SKM-1 treated with dmso at 0.1 percent for 144 hours (cell line): ENCODE measurements at regions not wholly inside any gene's neighbourhood (a gene's known extent, or its start where the extent isn't known, plus 50 kb on each side); places are given as distances from the start of the nearest gene placed in this dataset.

ENCODE experiments used
- DNase-seq: peaks from one replicate; lab custom pipeline; 2025; ENCODE audit not compliant: unreplicated experiment; lab: John Stamatoyannopoulos, UW

DNA sequence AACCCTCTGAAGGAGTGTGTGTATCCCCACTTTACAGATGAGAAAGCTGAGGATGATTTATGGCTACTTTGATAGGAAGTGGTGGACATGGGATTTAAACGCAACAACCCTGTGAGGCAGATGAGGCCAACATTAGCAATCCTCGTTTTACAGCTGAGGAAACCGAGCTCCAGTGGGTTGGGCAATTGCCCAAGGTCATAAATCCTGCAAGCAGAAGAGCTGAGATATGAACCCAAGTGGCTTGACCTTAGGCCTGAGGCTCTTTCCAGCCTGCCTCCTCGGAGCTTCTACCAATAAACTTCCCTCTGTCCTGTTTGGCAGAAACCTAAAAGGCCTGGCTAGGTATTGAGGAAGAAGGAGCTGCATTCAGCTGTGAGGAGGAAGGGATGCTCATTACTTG, 185.5 kb upstream of the RBPJ start:
- peak; percentile 71 for DNase-seq

DNA sequence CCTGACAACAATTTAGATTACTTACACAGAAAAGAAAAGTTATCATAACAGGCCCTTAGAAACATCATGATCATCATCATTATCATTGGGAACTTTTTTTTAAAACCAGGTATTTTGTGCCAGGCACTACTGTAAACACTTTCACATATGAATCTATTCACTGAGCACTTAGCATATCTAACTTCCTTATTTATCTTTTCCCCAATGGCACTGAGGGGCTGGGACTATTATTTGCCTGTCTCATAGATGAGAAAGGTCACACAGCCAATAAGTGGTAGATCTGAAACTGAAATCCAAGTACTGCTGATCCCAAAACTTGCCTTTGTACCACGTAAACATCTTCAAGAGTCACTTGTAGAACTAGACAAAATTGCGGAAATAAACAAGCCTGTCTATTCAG, 184.2 kb upstream of the RBPJ start:
- no peak for DNase-seq

DNA sequence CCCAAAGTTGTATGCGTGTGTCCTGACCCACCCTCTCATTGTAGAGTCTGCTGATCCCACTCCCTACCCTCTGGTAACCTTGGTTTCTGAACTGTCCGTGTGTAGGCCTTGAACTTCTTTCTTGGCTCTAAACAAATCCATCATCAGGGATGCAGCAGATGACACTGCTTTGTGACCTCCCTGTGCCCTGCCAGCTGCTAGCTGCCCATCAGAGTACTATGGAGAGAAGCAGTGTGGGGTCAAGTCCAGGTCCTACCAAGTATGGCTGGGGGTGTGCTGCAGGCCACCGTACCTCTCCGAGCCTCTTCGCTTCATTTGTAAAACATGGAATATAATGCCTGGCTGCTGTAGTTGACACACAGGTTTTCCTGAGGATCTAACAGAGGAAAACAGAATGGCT, 183.5 kb upstream of the RBPJ start:
- no peak for DNase-seq

DNA sequence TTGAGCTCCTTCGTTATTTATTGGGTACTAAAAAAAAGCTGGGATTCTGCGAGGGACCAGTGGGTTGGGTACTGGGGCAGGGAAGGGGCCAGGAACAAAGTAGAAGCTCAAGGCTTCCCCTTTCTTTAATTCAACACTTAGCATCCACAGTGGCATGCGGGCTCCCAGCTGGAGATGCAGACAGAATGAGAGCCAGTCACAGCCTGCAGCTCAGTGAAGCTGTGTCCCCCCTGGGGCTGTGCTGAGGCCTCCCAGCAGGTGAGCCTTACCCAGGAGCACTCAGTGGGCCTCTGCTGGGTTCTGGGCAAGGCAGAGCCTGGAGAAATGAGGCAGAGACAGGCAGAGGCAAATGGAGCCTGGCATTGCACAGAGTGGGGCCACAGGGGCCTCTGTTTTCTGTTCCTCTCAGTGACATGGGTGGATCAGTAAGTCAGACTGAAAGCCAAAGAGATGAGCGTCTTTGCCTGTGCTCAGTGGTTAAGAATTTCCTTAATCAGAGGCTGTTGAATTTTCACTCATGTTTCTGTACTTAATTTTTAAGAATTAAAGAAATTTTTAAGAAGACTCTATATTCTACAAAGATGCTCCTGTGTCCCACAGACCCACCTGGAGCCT, 181.4 kb upstream of the RBPJ start:
- DNase-seq, result no peak

DNA sequence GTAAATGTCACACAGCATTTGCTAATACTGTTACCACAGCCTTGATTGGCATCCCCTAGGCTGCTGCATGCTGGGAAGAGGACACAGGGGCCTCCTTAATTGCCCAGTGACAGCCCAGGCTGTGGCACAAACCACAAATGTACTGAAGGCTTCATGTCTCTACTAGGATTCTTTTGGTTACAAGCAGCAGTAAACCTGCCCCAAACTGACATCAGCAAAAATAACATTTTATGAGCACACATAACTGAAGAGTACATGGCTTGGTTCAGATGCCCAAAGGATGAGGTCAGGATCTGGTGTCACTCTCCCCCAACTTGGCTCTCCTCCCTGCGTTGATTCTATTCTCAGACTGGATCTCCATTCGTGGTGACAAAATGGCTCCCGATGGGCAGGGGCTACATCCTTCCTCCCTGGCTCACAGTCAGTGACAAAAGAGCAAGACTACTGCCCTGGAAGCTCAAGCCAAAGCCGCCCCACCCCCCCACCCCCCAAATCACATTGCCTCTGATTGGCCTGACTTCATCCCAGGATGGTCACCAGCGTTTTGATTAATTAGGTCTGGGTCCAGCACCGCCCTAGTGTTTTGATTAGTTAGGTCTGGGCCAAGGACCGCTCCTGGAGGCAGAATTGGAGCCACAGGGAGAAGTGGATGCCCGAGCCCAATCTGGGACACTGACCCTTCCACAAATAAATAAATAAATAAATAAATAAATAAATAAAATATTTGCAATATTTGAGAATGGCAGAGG, 180.5 kb upstream of the RBPJ start:
- DNase-seq, result no peak

DNA sequence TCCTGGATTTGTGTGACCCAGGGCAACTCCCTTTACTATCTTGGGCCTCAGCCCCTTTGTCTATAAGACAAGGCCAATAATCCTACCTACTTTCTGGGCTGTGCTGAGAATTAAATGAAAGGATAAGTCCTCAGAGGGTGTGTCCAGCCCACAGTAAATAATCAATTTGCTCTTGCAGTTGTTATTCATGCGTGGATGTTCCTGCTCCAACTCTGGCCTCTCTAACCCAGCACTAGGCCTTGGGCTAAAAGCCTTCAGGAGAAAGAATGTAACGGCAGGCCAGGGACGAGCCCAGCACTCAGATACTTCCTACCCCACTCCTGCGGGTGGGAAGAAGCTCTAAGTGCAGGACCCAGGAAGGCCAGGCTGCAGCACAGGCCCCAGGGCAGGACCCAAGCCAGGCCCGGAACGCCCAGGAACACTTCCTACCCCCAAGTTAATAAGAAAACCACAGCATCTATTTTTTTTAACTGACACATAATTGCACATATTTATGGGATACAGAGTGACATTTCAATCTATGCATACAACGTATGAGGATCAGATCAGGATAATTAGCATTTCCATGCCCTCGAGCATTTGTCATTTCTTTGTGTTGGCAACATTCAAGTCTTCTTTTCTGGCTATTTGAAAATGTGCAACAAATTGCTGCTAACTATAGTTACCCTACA, 179.6 kb upstream of the RBPJ start:
- no peak for DNase-seq

DNA sequence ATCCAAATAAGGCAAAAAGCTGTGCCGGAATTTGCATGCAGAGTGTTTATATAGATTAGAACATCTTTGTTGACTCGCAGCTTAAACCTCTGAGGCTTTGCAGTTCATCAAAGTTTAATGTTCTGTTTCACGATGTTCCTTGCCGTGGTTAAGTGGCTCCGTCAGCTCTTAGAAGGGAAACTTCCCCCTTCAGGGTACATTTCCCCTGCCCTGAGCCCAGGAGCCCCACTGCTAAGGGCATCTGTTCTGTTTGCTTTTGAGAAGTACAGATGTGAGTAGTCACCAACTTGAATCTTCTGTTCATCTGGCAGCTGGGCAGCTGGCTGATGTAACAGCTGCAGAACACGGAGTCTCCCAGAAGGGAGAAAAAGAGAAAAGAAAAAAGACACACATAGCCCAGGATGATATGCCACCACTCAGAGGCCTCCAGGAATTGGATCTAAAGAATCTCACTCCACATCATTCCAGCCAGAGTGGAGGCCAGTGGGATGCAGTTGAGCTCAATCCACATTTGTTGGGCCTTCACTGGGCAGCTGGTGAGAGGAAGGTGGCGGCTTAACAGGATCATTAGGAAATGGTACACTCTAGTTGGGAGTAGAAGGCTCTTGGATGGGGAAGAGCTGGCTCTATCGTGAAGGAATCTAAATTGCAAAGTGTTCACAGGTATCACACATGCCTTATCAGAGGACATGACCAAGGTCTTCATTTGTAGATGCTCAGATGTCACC, 178.7 kb upstream of the RBPJ start:
- DNase-seq, result peak; percentile 23

DNA sequence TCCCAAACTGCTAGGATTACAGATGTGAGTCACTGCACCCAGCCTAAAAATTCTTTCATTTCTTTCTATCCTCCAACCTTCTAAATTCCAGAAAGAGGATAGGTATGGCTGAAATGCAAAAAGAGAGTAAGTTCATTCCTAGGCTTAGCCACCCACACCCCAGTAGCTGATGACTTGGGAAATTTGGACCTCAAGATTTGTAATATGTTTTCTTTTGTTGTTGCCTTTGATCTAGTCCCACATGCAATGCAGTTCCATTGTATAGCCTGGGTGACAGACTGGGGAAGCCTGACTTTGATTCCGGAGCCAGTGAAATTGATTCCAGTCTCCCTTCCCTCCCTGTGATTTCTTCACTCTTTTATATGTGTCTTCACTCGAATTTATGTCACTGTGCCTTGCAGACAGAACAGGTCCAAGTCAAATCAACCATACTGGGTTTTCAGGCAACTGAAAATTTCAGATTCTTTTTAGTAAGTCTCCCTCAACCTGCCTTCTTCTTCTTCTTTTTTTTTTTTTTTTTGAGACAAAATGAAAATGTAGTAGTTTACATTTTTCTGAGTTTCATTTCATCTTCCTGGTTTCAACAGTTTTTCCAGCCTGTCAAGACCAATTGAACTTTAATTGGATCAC, 176.2 kb upstream of the RBPJ start:
- no peak for DNase-seq

DNA sequence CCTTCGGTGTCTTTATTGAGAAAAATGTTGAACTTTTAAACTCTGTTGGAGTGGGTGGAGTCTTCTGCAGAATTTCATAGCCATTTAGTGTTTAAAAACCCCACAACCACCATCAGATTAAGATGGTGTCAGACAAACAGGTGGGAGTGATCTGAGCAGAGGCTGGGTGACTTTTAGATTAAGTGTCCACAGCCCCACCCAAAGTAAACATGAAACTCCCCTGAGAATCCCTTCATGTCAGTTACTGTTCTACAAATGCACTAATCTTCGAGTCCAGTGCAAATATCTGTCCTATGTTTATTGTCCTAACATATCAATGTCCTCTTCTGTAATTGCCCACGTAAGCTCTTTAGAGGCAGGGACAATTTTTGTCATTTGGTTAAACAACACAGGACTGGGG, 175.6 kb upstream of the RBPJ start:
- no peak for DNase-seq

DNA sequence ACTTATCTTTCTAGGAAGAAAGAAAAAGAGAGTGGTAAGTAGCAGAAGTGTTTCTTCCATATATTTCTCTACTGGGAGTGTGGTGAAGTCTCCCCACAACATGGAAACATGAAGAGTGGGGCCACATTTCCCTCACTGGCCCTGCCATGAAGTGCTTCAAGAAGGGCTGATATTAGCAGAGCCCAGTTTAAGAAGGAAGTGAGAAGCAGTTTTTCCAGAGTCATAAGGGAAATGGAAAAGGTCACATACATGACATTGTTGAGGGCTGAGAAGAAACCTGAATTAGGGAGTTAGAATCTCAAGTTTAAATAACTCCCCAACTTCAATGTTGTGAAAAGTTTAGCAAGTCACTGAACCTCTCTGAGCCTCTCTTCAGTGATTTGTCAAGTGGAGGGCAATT, 171.9 kb upstream of the RBPJ start:
- DNase-seq, result no peak

DNA sequence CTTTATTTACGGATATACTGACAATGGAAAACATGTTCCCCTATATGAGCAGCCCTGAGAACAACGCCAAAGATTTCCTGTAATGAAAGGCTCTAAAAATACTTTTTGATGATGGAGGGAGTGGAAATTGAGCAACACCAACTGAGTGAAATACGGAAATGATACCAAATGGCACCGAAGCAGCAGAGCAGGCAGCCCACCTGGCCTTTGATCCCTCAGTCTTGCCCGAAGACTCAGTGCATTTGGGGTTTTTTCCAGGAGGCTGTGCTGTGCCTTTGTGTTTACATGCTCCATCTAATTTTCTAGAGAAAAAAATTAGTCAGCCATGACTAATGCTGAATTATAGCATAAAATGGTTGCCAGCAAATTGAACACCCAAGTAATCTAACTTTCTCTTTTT, 169.9 kb upstream of the RBPJ start:
- peak; percentile 56 for DNase-seq

DNA sequence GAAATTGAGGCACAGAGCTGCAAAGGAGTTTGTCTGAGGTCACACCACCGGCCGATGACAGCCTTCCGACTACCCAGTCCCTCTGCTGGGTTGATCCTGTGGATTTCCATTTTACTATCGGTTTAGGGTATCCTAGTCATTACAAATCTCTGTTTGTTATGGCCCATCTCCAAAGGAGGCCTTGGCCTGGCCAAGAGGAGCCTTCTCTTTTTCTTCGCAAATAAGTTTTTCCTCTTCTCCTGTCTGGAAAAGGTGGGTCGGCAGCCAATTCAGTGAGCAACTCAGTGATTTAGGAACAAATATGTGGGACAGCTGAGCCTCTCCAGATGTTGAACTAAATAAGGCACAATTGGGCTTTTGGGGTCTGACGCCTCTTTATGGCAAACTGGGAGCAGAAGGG, 169.2 kb upstream of the RBPJ start:
- DNase-seq, result no peak

DNA sequence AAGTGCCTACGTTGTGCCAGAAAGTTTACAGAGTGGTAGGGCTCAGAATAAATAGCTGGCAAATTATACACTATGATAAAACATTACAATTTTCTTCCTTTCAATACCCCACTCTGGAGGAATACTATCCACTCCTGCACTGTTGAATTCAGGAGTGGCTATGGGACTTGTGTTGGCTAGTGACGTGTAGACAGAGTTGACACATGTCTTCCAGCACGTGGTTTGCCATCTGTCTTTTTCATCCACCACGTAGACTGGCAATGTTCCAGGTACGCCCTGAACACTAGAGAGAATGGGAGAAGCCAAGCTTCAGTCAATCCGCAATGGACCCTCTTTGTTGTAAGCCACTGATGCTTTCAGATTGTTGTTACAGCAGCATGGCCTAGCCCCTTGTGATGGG, 168.8 kb upstream of the RBPJ start:
- no peak for DNase-seq

DNA sequence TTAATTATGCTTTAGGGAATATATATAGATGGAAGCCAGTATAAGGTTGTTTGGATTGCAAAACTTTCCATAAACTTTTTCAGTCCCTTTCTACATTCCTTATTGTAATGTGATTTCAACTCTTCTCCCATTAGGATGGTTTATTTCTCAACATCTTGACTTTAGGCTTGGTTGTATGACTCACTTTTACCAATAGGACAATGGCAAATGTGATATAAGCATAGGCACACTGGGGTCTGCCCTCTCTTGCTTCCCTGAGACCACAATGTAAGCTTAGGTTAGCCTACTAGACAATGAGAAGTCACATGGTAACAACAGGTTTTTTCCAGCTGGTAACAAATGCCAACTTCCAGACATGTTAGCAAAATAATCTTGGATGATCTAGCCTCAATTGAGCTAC, 163.3 kb upstream of the RBPJ start:
- no peak for DNase-seq

DNA sequence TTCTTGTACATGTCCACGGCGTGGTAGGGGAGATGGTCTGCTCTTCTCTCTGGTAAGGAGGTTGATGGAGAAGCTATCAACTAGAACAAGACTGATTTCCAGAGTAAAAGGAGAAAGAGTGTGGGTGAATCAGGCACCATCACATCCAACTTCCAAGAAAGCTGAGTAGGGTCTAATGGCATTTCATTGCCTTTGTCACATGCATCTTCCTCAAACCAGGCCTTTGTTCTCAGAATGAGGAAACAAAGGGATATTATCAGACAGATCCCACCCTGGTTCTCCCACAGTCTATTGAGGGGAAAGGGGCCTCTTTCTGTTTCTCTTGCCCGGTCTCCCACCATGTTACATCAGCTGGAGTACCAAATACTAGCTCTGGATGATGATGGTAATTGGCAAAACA, 160.2 kb upstream of the RBPJ start:
- no peak for DNase-seq

DNA sequence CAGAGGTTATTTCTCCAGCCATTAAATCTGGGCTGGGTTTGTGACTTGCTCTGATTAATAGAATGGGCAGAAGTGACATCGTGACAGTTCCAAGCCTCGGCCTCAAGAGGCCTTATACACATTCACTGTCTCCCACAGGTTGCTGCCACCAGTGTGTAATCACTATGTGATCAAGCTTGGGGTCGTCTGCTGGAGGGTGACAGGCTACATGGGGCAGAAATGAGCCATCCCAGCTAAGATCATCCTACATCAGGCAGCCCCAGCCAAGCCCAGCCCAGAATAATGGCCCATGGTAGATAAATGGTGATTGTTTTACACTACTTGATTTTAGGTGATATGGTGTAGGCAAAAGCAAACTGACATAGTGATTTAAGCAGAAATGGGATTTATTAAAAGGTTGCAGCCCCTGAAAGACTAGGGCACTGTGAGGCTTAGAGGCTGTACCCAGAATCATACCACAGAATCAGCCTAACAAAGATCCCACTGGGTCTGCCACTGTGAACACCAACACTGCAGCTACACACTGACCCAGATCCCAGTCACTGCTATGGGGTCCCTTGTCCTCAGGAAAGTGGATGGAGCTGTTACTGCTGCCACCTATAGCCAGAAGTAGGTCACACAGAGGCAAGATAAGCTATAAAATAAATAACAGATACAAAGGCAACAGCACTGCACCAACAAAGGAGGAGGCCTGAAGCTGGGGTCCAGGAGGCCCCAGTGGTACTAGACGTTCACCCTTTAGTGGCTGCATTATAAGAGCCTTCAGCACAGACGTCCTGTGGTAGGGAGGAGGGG, 159.6 kb upstream of the RBPJ start:
- DNase-seq, result no peak

DNA sequence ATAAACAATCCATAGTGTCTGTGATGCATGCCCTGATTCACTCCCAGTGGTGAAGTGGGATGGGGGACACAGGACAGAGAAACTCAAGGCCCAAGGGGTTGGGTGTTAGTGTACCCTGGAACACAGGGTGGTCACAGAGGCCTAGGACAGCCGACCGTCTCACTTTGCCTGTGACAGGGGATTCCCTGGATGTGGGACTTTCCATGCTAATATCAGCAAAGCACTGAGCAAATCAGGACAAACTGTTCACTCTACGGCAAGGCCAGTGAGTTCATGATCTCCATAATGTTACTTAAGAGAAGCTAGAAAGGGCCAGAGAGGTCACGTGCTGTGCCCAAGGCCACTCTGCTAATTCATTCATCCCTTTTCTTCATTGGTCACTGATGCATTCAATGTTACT, 158.7 kb upstream of the RBPJ start:
- no peak for DNase-seq

DNA sequence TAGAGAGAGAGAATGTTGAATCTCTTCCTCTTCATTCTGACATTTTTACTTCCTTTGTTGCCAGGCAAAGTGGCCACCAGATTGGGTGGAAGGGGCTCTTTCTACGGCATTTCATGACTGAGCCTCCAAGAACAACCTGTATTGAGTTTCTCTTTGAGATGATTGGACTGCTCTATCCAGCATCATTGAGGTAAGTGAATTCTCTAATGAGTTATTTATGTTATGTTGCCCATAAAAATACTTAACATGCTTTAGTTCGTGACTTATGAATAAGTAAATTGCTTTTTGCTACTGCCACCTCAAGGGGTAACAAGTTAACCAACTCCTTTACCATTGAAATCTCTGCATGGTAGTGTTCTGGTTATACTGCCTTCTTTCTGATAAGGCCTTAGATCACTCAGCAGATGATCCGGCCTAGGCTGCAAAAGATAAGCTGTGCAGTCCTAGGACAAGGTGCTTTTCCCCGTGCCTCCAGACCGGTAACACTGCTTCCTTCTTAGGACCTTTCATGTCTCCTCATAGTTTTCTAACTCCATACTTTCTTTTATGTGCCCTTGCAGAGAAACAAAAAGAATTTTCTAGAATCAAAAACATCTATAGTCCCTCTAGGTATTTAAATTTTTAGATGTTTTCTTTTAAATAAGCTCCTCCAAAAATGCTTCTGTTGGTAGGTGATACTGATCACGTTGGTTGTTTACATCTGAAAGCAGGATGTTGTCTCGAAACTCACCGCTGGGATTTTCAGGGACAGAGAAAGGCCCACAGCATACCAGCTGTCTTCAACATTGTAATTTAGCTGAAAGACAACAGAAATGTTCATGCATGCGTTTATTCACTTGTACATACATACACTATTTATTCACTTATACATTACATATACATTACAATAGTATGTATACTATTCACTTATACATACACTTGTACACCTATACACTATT, 157.1 kb upstream of the RBPJ start:
- DNase-seq, result no peak

DNA sequence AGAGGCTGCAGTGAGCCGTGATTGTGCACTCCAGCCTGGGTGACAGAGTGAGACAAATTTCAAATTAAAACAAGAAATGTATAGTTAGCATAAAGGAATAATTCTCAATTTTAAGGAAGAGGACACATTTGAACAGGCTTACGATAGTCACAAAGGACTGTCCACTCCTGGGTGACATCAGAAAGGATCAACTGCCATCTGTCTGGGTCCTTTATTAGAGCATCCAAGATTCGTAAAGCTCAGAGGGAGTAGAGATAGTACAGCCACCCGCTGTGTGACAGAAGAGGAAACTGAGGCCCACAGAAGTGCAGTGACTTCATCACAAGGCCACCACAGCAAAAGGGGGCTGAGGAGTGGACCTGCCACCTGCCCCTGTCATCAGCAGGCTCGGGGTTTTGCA, 149.3 kb upstream of the RBPJ start:
- no peak for DNase-seq

DNA sequence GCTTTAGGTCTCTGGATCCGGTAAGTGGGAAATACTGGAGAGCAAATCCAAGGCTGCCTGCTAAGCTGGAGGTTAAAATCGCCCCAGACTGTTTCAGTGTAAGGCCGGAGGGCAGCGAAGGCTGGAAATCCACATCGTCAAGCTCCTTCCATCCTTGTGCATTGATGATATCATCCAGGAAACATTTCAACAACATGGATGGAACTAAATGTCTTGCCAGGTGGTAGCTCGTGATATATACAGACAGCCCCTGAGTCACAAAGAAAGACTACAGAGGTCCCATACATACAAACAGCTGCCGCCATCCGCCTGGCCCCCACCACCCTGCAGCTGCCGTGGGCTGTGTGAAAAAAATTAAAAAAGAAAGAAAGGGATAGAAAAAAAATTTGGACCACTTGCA, 148.9 kb upstream of the RBPJ start:
- DNase-seq, result no peak
